PC-9 (cell line): ENCODE measurements at regions not wholly inside any gene's neighbourhood (a gene's known extent, or its start where the extent isn't known, plus 50 kb on each side); places are given as distances from the start of the nearest gene placed in this dataset.

Source experiments
- EZH2 ChIP-seq: fragments of 200-600 bp; sonication (generic); IDR thresholded peaks from 2 replicates; pipeline ENCODE4 v1.8.0; 2017; ENCODE audit warnings: antibody characterized with exemption, low read depth
- TF ChIP-seq, protein P1 (sequence below): fragments of 200-600 bp; sonication (generic); conservative IDR thresholded peaks from 2 replicates; pipeline ENCODE4 v1.6.1; 2017; ENCODE audit warnings: mixed run types, antibody characterized with exemption, mild to moderate bottlenecking, moderate library complexity

DNA sequence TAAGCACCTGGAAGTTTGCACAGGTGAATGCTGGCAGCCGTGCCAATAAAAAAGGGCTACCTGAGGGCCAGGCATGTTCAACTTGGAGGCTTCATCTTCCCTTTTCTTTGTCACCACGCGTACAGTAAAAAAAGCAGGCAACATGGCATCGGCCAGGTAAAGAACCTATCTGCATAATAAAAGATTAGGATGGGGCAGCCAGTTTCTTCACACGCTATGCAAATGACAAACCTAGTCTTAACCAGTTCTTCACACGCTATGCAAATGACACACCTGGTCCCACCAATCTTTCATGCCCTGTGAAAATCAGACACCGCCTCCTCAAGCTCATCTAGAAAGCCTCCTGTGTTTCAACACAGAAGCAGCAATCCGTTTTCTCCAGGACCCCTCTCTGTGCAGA, 413.4 kb downstream of the HLX start:
- TF ChIP-seq EZH2 = no peak
- TF ChIP-seq, protein P1, sequence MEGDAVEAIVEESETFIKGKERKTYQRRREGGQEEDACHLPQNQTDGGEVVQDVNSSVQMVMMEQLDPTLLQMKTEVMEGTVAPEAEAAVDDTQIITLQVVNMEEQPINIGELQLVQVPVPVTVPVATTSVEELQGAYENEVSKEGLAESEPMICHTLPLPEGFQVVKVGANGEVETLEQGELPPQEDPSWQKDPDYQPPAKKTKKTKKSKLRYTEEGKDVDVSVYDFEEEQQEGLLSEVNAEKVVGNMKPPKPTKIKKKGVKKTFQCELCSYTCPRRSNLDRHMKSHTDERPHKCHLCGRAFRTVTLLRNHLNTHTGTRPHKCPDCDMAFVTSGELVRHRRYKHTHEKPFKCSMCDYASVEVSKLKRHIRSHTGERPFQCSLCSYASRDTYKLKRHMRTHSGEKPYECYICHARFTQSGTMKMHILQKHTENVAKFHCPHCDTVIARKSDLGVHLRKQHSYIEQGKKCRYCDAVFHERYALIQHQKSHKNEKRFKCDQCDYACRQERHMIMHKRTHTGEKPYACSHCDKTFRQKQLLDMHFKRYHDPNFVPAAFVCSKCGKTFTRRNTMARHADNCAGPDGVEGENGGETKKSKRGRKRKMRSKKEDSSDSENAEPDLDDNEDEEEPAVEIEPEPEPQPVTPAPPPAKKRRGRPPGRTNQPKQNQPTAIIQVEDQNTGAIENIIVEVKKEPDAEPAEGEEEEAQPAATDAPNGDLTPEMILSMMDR = no peak
